GM10266 (cell line): ENCODE measurements at regions not wholly inside any gene's neighbourhood (a gene's known extent, or its start where the extent isn't known, plus 50 kb on each side); places are given as distances from the start of the nearest gene placed in this dataset.

ENCODE experiments used
- DNase-seq: peaks from one replicate; pipeline ENCODE4 v3.0.0; 2012; ENCODE audit errors: extremely low spot score
- CTCF ChIP-seq: IDR thresholded peaks from 2 replicates; pipeline ENCODE4 v1.5.1; 2012; ENCODE audit warnings: mild to moderate bottlenecking, low read depth; ENCODE audit not compliant: control insufficient read depth, insufficient read depth; ENCODE audit errors: missing control alignments

DNA sequence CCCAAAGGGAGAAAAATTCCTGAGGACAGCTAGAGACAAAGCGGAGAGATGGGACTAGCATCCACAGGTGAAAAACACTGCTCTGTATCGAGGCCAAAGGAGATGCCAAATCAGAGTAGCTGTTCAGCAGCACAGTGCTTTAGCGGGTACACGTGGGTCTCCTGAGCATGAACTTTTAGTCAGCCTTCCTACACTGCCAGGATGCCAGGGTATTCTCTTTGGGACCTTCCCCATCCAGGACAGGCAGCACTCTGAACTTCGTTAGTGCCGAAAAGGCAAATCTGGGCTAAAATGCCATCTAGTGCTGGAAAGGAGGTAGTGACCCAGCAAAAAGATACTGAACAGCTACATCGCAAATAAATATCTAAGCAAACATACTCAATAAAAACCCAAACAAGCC lies 64.9 kb downstream of the C6orf58 start:
- peak; percentile 45 for DNase-seq
- peak; percentile 69 for TF ChIP-seq CTCF
